ENCODE measurements at regions not wholly inside any gene's neighbourhood (a gene's known extent, or its start where the extent isn't known, plus 50 kb on each side); places are given as distances from the start of the nearest gene placed in this dataset.

- TF ChIP-seq CTCF (IDR thresholded peaks at IDR 0.05), result no peak
- TF ChIP-seq POLR2A (IDR thresholded peaks at IDR 0.05), result no peak
- H3K27ac ChIP-seq, result no peak overlapping the region
- WGBS, 2 donors, result 67 to 70% methylated on average over 2 of the region's 2 CpGs
- intact Hi-C loops (cut with DNase I), result no loop called here
- DNase-seq, result no peak
- no peaks in the 10 kb centered on the region for H3K27me3 ChIP-seq
- no peaks in the 10 kb centered on the region for H3K36me3 ChIP-seq
- H3K9me3 ChIP-seq, result no peaks in the 10 kb centered on the region
- no peak overlapping the region for H3K4me3 ChIP-seq (replicated peaks in 1 of 3)
- no peaks in the 10 kb centered on the region for H3K4me1 ChIP-seq
These were observed 2269.7 kb downstream of the MAT2B start for GRCh38 chr5:165775111-165775510.

GRCh38 chr5:165779505-165779904 is 2274.1 kb downstream of the MAT2B start:
- no peak for DNase-seq
- TF ChIP-seq CTCF (IDR thresholded peaks at IDR 0.05), result no peak
- no peak for TF ChIP-seq POLR2A (IDR thresholded peaks at IDR 0.05)
- Histone ChIP-seq H3K4me1 (no peaks in the 10 kb centered on the region), H3K27ac (no peak overlapping the region), H3K9me3 (no peaks in the 10 kb centered on the region), H3K4me3 (replicated peaks in 1 of 3) (no peak overlapping the region), H3K27me3 (no peaks in the 10 kb centered on the region), H3K36me3 (no peaks in the 10 kb centered on the region)
- WGBS, 2 donors, result 62 to 71% methylated on average over 1 of the region's 1 CpG
- intact Hi-C loops (cut with DNase I), result no loop called here

GRCh38 chr5:165780901-165781300 is 2275.5 kb downstream of the MAT2B start:
- no peaks in the 10 kb centered on the region for H3K9me3 ChIP-seq
- intact Hi-C loops (cut with DNase I), result no loop called here
- DNase-seq, result no peak
- no peak overlapping the region for H3K4me3 ChIP-seq (replicated peaks in 1 of 3)
- WGBS, 2 donors, result 92 to 93% methylated on average over 5 of the region's 5 CpGs
- no peaks in the 10 kb centered on the region for H3K36me3 ChIP-seq
- no peak overlapping the region for H3K27ac ChIP-seq
- H3K4me1 ChIP-seq, result no peaks in the 10 kb centered on the region
- H3K27me3 ChIP-seq, result no peaks in the 10 kb centered on the region
- TF ChIP-seq CTCF (IDR thresholded peaks at IDR 0.05) (no peak), POLR2A (IDR thresholded peaks at IDR 0.05) (no peak)

DNA sequence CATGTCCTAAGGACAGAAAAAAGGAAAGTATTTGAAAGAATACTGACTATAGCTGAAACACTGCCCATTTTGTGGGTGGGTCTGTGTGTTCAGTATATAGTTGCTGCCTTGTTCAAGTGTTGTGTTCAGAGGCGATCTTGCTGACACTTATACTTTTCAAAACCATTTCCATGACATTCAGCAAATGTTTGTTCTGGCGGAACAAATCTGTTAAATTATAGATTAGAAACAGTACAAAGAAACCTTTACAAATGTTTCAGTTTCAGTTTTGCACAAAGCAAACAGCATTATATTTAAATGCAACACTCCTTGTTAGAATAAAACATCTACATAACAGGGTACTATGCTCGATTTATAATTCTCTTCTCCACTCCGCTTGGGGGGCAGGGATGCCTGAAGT is 2276.3 kb downstream of the MAT2B start:
- WGBS, 2 donors, result 87% methylated on average over 4 of the region's 4 CpGs
- no peaks in the 10 kb centered on the region for H3K9me3 ChIP-seq
- no peak overlapping the region for H3K4me3 ChIP-seq (replicated peaks in 1 of 3)
- H3K27ac ChIP-seq, result no peak overlapping the region
- H3K27me3 ChIP-seq, result no peaks in the 10 kb centered on the region
- H3K36me3 ChIP-seq, result no peaks in the 10 kb centered on the region
- no peaks in the 10 kb centered on the region for H3K4me1 ChIP-seq
- TF ChIP-seq POLR2A (IDR thresholded peaks at IDR 0.05), result no peak
- TF ChIP-seq CTCF (IDR thresholded peaks at IDR 0.05), result no peak
- DNase-seq, result no peak
- intact Hi-C loops (cut with DNase I), result no loop called here

- Histone ChIP-seq H3K27me3 (no peaks in the 10 kb centered on the region), H3K36me3 (no peaks in the 10 kb centered on the region), H3K4me3 (replicated peaks in 1 of 3) (no peak overlapping the region), H3K27ac (no peak overlapping the region), H3K9me3 (no peaks in the 10 kb centered on the region), H3K4me1 (no peaks in the 10 kb centered on the region)
- DNase-seq, result no peak
- TF ChIP-seq POLR2A (IDR thresholded peaks at IDR 0.05) (no peak), CTCF (IDR thresholded peaks at IDR 0.05) (no peak)
- intact Hi-C loops (cut with DNase I), result no loop called here
- WGBS, 2 donors, result 84 to 93% methylated on average over 4 of the region's 4 CpGs
These were observed 2277.6 kb downstream of the MAT2B start for GRCh38 chr5:165783024-165783423.

Data from thyroid gland (tissue), 4 donors.